Mesenchymal stem cell (in vitro differentiated cells and primary cell): ENCODE measurements at regions not wholly inside any gene's neighbourhood (a gene's known extent, or its start where the extent isn't known, plus 50 kb on each side); places are given as distances from the start of the nearest gene placed in this dataset.

ENCODE experiments used
- DNase-seq: peaks from one replicate; pipeline ENCODE4 v3.0.0-alpha.2; 2013
- H2AFZ ChIP-seq: one replicate; pipeline ENCODE4 v1.6.1; 2013; ENCODE audit warnings: low read depth, mild to moderate bottlenecking, control low read depth, inconsistent platforms, low read length, moderate library complexity
- H2AK5ac ChIP-seq: 2 replicates; pipeline ENCODE4 v1.6.1; 2013; ENCODE audit warnings: low read length, moderate library complexity, mild to moderate bottlenecking, inconsistent platforms; ENCODE audit not compliant: severe bottlenecking
- H2BK120ac ChIP-seq: one replicate; pipeline ENCODE4 v1.6.1; 2013; ENCODE audit warnings: low read depth, mild to moderate bottlenecking, inconsistent platforms, low read length, moderate library complexity
- H2BK12ac ChIP-seq, 2 experiments: one replicate each; pipeline ENCODE4 v1.6.1; 2013; ENCODE audit warnings: inconsistent platforms in 2 of 2, low read length in 2 of 2, mild to moderate bottlenecking in 2 of 2, moderate library complexity in 2 of 2, control low read depth in 1 of 2
- H2BK15ac ChIP-seq: one replicate; pipeline ENCODE4 v1.6.1; 2013; ENCODE audit warnings: mild to moderate bottlenecking, low read depth, inconsistent platforms; ENCODE audit not compliant: poor library complexity, severe bottlenecking
- H2BK5ac ChIP-seq: 2 replicates; pipeline ENCODE4 v1.6.1; 2013; ENCODE audit warnings: low read depth, mild to moderate bottlenecking, low read length, control low read depth, inconsistent platforms; ENCODE audit not compliant: poor library complexity, severe bottlenecking
- H3K14ac ChIP-seq, 2 experiments: one replicate each; pipeline ENCODE4 v1.6.1; 2013; ENCODE audit warnings: inconsistent platforms in 2 of 2, low read length in 2 of 2, control low read depth in 1 of 2, mild to moderate bottlenecking in 1 of 2, moderate library complexity in 1 of 2
- H3K18ac ChIP-seq, 2 experiments: one replicate each; pipeline ENCODE4 v1.6.1; 2013; ENCODE audit warnings: inconsistent platforms in 2 of 2, low read length in 2 of 2, control low read depth in 1 of 2, low read depth in 1 of 2, mild to moderate bottlenecking in 1 of 2
- H3K23ac ChIP-seq, 2 experiments: one replicate each; pipeline ENCODE4 v1.6.1; 2013; ENCODE audit warnings: inconsistent platforms in 2 of 2, low read length in 2 of 2, mild to moderate bottlenecking in 2 of 2, moderate library complexity in 2 of 2, control low read depth in 1 of 2
- H3K27ac ChIP-seq: 2 replicates; pipeline ENCODE4 v1.5.1; 2013; ENCODE audit warnings: mild to moderate bottlenecking, moderate library complexity, low read length, control low read depth, inconsistent platforms; ENCODE audit not compliant: poor library complexity, severe bottlenecking
- H3K27me3 ChIP-seq, 2 experiments: 2 replicates each; pipeline versions ENCODE4 v1.6.1 to v1.7.0; 2013; ENCODE audit warnings: low read length in 2 of 2, mild to moderate bottlenecking in 2 of 2, moderate library complexity in 2 of 2, control low read depth in 1 of 2, inconsistent platforms in 1 of 2; ENCODE audit not compliant: control insufficient read depth in 1 of 2, insufficient read depth in 1 of 2
- H3K36me3 ChIP-seq, 2 experiments: 2 replicates each; pipeline versions ENCODE4 v1.6.1 to v1.7.0; 2013; ENCODE audit warnings: low read length in 2 of 2, control low read depth in 1 of 2, inconsistent platforms in 1 of 2, low read depth in 1 of 2, mild to moderate bottlenecking in 1 of 2; ENCODE audit not compliant: insufficient read depth in 2 of 2, control insufficient read depth in 1 of 2
- H3K4ac ChIP-seq, 2 experiments: one replicate each; pipeline ENCODE4 v1.6.1; 2013; ENCODE audit warnings: inconsistent platforms in 2 of 2, low read length in 2 of 2, mild to moderate bottlenecking in 2 of 2, moderate library complexity in 2 of 2, control low read depth in 1 of 2, low read depth in 1 of 2
- H3K4me1 ChIP-seq: 2 replicates; pipeline ENCODE4 v1.6.1; 2013; ENCODE audit warnings: low read depth, low read length, control low read depth; ENCODE audit not compliant: control insufficient read depth, insufficient read depth
- H3K4me2 ChIP-seq: 2 replicates; pipeline ENCODE4 v1.6.1; 2013; ENCODE audit warnings: low read length, mild to moderate bottlenecking, inconsistent platforms; ENCODE audit not compliant: poor library complexity, severe bottlenecking
- H3K4me3 ChIP-seq, 2 experiments: 2 replicates each; pipeline versions ENCODE4 v1.5.1 to v1.7.0; 2013; ENCODE audit warnings: low read length in 2 of 2, mild to moderate bottlenecking in 2 of 2, control low read depth in 1 of 2, low read depth in 1 of 2; ENCODE audit not compliant: insufficient read depth in 1 of 2
- H3K79me1 ChIP-seq: replicated peaks from 2 replicates; pipeline ENCODE4 v1.6.1; 2013; ENCODE audit warnings: mild to moderate bottlenecking, control low read depth, low read length, inconsistent platforms; ENCODE audit not compliant: poor library complexity, severe bottlenecking
- H3K9ac ChIP-seq: 2 replicates; pipeline ENCODE4 v1.7.0; 2013; ENCODE audit warnings: mild to moderate bottlenecking, low read length, moderate library complexity
- H3K9me3 ChIP-seq: 2 replicates; pipeline ENCODE4 v1.7.0; 2013; ENCODE audit warnings: mild to moderate bottlenecking, low read length; ENCODE audit not compliant: control insufficient read depth
- H4K8ac ChIP-seq: one replicate; pipeline ENCODE4 v1.6.1; 2013; ENCODE audit warnings: inconsistent platforms, mild to moderate bottlenecking, low read length, moderate library complexity
- H4K91ac ChIP-seq: one replicate; pipeline ENCODE4 v1.6.1; 2013; ENCODE audit warnings: mild to moderate bottlenecking, low read length, inconsistent platforms
- WGBS: methylation state at CpG from one replicate; pipeline ENCODE4 v1.1.7; 2013; ENCODE audit warnings: mixed read lengths; 5-methylcytosine and 5-hydroxymethylcytosine counted together

DNA sequence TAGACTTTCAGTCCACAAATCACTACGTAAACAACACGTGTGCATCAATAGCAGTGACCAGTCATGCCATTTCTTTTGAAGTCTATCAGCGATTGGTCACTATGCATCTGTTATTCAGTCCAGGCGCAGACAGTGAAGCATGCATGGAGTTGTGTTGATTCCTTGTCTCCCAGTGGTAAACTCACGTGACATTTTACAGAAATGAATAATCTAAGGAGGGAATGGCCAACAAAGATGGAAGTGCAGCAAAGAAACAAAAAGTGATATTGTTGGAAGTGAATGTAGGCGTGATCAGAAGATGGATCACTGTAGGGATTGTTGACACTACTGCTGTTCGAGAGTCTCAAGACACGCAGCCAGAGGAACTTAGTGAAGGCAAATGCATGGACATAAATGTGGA, 317.8 kb upstream of the MGAT5 start:
- Histone ChIP-seq H3K79me1 (no peaks in the 10 kb centered on the region), H4K8ac (no peak overlapping the region)
- WGBS: 85% methylated on average over 8 of the region's 8 CpGs

GRCh38 chr2:133936601-133937000, 317.3 kb upstream of the MGAT5 start:
- H3K14ac ChIP-seq: no peak overlapping the region

More for the DNA sequence above, 317.8 kb upstream of the MGAT5 start:
- no peaks in the 10 kb centered on the region for H3K4me1 ChIP-seq
- H3K4me2 ChIP-seq: no peak overlapping the region
- no peak overlapping the region for H3K27ac ChIP-seq
- no peaks in the 10 kb centered on the region for H3K36me3 ChIP-seq
- H2BK5ac ChIP-seq: no peak overlapping the region
- no peak for DNase-seq
- no peak overlapping the region for H3K14ac ChIP-seq
- H3K4ac ChIP-seq: no peak overlapping the region
- H2BK120ac ChIP-seq: no peak overlapping the region
- no peak overlapping the region for H3K23ac ChIP-seq
- no peak overlapping the region for H2AK5ac ChIP-seq
- no peak overlapping the region for H3K9ac ChIP-seq
- H2AFZ ChIP-seq: no peak overlapping the region
- H2BK12ac ChIP-seq: no peak overlapping the region
- no peak overlapping the region for H2BK15ac ChIP-seq
- H3K27me3 ChIP-seq: no peaks in the 10 kb centered on the region
- H3K18ac ChIP-seq: no peak overlapping the region
- H3K4me3 ChIP-seq: no peak overlapping the region
- H3K9me3 ChIP-seq: no peaks in the 10 kb centered on the region
- H4K91ac ChIP-seq: no peak overlapping the region

GRCh38 chr2:133937669-133938068, 316.2 kb upstream of the MGAT5 start:
- H2AK5ac ChIP-seq: no peak overlapping the region
- 72% methylated on average over 7 of the region's 7 CpGs for WGBS
- H2BK120ac ChIP-seq: no peak overlapping the region
- H3K9ac ChIP-seq: no peak overlapping the region
- H3K4ac ChIP-seq: no peak overlapping the region
- H3K14ac ChIP-seq: no peak overlapping the region
- H3K4me3 ChIP-seq: peak overlapping the region in 1 of 2 experiments; percentile 14
- no peaks in the 10 kb centered on the region for H3K4me1 ChIP-seq
- H3K23ac ChIP-seq: no peak overlapping the region
- H4K91ac ChIP-seq: no peak overlapping the region
- no peak overlapping the region for H3K4me2 ChIP-seq
- no peak for DNase-seq
- no peaks in the 10 kb centered on the region for H3K36me3 ChIP-seq
- H3K27me3 ChIP-seq: peaks cover 0 to 10% of the 10 kb centered on the region in 2 experiments
- no peak overlapping the region for H2AFZ ChIP-seq
- no peak overlapping the region for H3K18ac ChIP-seq
- no peak overlapping the region for H4K8ac ChIP-seq
- H2BK12ac ChIP-seq: no peak overlapping the region
- no peak overlapping the region for H2BK5ac ChIP-seq
- H3K27ac ChIP-seq: no peak overlapping the region
- no peak overlapping the region for H2BK15ac ChIP-seq
- no peaks in the 10 kb centered on the region for H3K79me1 ChIP-seq
- no peaks in the 10 kb centered on the region for H3K9me3 ChIP-seq

More at GRCh38 chr2:133936601-133937000, 317.3 kb upstream of the MGAT5 start:
- Histone ChIP-seq H3K4ac (no peak overlapping the region), H3K4me3 (no peak overlapping the region), H3K36me3 (no peaks in the 10 kb centered on the region), H2BK12ac (no peak overlapping the region), H3K18ac (no peak overlapping the region), H2AFZ (no peak overlapping the region), H3K27ac (no peak overlapping the region), H3K9me3 (no peaks in the 10 kb centered on the region), H2BK120ac (no peak overlapping the region), H3K4me2 (no peak overlapping the region), H3K9ac (no peak overlapping the region), H4K91ac (no peak overlapping the region), H2BK5ac (no peak overlapping the region), H4K8ac (no peak overlapping the region), H3K79me1 (no peaks in the 10 kb centered on the region), H2BK15ac (no peak overlapping the region), H2AK5ac (no peak overlapping the region), H3K23ac (no peak overlapping the region), H3K27me3 (peaks cover 0 to 2% of the 10 kb centered on the region in 2 experiments), H3K4me1 (no peaks in the 10 kb centered on the region)
- DNase-seq: no peak
- 80% methylated on average over 1 of the region's 4 CpGs for WGBS

DNA sequence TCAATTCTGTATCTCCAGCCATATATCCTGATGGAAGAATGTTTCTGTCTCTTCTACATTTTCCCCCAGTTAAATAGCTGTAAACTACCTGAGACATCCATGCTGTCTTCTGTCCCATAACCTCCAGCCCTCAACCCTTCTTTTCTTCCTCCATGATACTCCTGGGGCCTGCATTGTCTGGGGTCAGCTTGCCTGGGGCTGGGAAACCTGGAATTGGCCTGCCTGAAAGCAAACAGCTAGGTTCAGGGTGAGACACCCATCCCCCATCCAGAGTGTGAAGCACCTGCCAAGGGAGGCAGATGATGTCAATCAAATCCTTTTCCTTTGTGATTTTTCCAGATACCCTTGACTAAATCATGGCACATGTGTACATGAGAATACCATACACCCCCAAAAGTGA, 313.7 kb upstream of the MGAT5 start:
- H3K4me2 ChIP-seq: no peak overlapping the region
- H3K9ac ChIP-seq: no peak overlapping the region
- H2BK120ac ChIP-seq: no peak overlapping the region
- H3K23ac ChIP-seq: no peak overlapping the region
- no peak overlapping the region for H4K91ac ChIP-seq
- H3K4me1 ChIP-seq: no peaks in the 10 kb centered on the region
- no peak overlapping the region for H4K8ac ChIP-seq
- H3K9me3 ChIP-seq: no peaks in the 10 kb centered on the region
- no peak overlapping the region for H2BK15ac ChIP-seq
- H3K18ac ChIP-seq: no peak overlapping the region
- H3K27me3 ChIP-seq: peaks cover 0 to 14% of the 10 kb centered on the region in 2 experiments
- H2BK5ac ChIP-seq: no peak overlapping the region
- H2AFZ ChIP-seq: no peak overlapping the region
- H3K27ac ChIP-seq: no peak overlapping the region
- H3K36me3 ChIP-seq: no peaks in the 10 kb centered on the region
- no peak for DNase-seq
- no peaks in the 10 kb centered on the region for H3K79me1 ChIP-seq
- no peak overlapping the region for H3K14ac ChIP-seq
- no peak overlapping the region for H3K4me3 ChIP-seq
- no peak overlapping the region for H2BK12ac ChIP-seq
- H2AK5ac ChIP-seq: no peak overlapping the region
- H3K4ac ChIP-seq: no peak overlapping the region
